ENCODE measurements at regions not wholly inside any gene's neighbourhood (a gene's known extent, or its start where the extent isn't known, plus 50 kb on each side); places are given as distances from the start of the nearest gene placed in this dataset.
"Not testable (repeated sequence)": the region's sequence is repeated elsewhere in the genome, so short reads cannot be mapped to it uniquely, and the experiment has no call there.

DNA sequence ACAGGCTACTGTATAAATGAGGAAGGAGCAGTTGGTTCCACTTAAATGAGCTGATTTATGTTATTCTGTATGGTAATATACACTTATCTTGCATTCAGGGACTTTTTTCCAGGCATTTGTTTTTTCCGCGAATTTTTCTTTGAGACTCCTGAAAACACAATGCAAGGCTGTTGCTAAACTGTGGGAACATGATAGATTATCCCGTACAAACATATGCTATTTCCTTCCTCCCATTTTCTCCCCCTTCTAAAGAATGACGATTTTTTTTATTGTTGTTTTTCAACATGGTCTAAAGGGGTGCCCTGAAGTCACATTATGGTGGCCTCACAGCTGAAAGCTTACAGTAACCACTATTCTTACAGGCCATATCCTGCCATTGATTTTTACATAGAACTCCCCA is 523.9 kb upstream of the NRP1 start:
- DNase-seq: no peak

DNA sequence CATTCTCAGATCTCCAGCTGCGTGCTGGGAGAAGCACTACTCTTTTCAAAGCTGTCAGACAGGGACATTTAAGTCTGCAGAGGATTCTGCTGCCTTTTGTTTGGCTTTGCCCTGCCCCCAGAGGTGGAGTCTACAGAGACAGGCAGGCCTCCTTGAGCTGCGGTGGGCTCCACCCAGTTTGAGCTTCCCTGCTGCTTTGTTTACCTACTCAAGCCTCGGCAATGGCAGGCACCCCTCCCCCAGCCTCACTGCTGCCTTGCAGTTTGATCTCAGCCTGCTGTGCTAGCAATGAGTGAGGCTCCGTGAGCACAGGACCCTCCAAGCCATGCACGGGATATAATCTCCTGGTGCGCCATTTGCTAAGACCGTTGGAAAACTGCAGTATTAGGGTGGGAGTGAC is 518.8 kb upstream of the NRP1 start:
- DNase-seq: not testable (repeated sequence)

DNA sequence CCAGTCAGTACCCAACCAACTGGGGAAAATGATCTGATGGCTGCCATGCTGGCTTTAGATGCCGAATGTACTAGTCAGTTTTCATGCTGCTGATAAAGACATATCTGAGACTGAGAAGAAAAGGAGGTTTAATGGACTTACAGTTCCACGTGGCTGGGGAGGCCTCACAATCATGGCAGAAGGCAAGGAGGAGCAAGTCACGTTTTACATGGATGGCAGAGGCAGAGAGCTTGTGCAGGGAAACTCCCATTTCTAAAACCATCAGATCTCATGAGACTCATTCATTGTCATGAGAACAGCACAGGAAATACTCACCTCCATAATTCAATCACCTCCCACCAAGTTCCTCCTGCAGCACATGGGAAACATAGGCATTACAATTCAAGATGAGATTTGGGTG is 508.9 kb upstream of the NRP1 start:
- DNase-seq: no peak

DNA sequence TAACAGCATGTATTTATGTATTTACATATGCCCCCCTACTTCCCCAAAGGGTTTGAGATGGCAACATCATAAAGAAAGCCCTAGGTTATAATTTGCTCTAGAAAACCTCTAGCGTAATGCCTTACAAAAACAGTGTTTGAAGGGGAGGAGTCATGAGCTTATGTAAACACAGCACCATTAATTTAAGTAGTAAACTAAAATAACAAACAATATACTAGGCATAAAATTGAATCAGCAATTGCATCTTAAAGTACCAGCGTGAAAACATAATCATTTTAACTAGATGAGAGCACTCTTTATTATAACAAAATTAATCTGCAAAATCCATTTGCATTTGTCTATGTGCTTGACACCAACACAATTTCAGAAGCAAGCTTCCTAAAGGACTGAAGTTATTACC is 507.2 kb upstream of the NRP1 start:
- DNase-seq: no peak

DNA sequence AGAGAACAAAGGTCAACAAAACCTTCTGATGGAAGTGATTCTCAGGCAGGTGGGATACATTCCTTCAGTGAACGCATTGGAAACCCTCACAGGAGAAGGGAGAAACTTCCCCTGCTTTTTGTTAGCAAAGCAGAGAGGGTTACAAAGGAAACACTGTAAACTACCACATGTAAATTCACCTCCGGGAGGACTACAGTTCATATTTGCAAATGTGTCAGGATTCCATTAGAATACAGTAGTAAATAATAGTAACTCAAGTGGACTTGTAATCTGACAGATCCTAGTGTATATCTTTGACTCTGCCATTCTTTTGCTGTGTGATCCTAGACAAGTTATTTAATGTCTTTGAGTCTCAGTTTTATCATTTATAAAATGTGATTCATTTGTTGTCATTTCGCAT is 504.3 kb upstream of the NRP1 start:
- no peak for DNase-seq

DNA sequence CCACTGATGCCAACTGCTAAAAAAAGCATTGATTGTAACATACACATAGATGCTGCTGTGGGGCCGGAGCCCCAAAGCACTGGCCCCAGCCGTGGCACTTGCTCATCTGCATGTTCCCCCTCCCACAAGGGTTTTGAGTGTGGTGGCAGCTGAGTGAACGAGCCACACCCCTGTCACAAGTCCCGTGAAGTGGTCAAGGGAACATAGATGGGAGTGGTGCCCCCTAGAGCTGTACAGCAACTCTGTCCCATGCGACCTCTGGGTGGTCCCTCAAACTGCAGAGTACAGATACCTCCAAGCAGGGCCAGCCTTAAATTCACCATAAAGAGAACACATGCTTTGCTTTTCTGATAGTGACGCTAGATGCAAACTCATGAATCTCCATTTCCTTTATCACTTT is 503.3 kb upstream of the NRP1 start:
- DNase-seq: no peak

DNA sequence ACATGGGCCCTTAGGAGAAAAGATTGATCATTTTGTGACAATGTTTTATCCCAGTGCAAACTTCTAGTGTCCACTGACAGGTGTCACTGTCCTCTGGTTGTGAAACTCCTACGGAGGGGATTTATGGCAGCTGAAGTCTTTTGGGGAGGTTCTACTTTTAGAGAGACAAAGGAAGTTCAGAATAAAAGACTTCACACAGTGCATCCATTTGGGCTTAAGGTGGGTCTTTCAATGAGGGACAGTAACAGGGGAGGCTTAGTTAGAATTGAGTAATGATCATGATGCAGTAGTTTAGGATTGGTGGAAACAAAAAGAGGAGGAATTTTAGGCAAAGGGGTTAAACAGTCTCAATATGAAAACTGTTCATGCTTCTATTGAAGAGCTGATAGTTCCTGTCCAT is 501.1 kb upstream of the NRP1 start:
- DNase-seq: no peak

DNA sequence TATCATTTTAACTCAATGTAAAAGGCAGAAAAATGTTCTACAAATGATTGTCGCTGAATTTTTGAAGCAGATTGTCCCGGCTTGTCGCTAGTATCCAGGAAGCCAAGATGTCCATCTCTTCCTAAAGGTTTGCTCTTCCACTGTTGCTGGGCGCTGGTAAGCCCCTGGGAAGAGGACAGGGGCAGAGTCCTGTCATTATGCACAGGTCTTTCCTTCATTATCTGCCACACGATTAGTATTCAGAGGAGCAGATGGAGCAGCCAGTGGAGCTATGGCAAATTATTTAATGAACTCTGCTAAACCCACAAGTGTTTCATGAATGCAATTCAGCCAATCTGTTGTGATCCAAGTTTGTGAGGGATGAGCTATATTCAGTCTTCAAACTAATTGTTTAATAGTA is 499.1 kb upstream of the NRP1 start:
- no peak for DNase-seq

DNA sequence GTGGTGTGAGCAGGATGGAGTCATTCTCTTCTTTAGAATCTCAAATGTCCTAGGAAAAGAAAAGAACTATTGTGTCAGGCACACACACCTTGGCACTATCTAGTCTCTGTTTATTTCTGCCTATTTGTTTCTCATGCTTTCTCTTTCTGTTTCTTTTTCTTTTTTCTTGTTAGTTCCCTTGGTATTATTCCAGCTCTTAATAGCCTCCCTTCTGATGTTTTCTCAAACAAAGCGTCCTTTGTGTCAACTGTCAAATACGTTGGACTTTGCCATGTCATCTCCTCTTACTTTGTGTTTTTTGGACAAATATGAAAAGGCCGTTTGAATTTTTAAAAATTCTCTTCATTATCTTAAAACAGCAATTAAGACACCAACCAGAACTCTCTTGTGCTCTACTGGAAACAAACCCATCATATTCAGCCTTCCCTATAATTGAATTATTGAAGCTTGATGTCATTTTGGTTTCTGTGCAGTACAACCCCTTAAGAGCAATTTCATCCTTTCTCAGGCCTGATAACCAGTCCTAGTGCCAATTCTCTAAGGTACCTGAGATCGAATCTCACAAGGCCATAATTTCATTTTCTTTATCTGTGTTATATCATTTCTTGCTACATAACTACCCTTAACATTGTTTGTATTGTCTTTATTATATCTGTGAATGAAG is 497.8 kb upstream of the NRP1 start:
- DNase-seq: no peak

DNA sequence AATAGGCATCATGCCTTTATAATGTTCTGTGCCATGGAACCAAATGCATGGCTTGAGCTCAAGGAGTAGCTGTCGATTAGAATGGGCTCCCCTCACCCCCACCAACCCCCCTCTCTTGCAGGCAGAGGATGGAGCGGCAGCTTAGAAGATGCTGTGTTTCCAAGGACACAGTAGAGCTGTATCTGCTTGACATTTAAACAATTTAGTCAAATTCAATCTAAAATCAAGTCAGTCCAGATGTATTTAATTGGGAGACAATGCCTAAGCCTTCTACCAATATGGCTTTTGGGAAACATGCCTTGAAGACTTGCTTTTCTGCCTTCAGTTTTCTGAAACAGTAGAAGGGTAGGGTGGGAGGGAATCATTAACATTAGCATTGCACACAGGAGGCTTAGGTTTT is 497.1 kb upstream of the NRP1 start:
- DNase-seq: no peak

DNA sequence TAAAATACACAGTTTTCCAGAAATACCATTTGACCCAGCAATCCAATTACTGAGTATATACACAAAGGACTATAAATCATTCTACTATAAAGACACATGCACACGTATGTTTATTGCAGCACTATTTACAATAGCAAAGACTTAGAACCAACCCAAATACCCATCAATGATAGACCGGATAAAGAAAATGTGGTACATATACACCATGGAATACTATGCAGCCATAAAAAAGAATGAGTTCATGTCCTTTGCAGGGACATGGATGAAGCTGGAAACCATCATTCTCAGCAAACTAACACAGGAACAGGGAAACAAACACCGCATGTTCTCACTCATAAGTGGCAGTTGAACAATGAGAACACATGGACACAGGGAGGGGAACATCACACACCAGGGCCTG is 495.4 kb upstream of the NRP1 start:
- not testable (repeated sequence) for DNase-seq

DNA sequence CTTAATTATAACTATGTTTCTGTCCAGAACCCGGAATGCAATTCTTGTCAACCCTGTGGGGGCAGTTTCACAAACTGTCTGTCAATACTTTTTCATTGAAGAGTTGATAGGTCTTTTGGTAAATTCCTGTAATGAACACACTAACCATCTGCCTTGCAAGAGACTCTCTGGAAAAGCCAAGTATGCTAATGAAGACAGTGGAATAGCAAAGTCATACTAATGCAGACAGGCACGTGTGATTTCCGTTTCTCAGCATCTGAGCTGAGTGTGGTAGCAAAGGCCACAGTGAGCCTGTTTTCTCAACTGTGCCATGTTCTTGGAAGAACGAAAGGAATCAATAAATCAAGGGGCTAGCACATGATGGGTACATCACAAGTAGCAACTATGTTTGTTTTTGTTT is 494.1 kb upstream of the NRP1 start:
- DNase-seq: no peak

DNA sequence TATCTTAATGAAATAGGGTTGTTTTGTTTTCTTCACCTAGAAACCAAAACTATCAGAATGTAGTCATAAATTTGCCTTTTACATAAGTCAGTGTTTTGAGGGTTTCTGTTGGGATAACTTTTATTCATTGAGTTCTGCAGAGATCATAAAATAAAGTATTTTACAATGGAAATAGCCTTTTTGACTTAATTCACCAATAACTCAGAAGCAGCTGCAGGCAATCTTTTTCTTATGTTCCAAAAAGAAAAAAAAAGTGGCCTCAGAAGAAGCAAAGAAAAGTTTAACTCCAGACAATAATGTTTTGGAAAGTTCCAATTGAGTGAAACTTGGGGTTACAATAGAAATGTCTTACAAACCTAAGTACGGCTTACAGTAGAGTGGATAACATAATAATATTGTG is 491.7 kb upstream of the NRP1 start:
- no peak for DNase-seq

DNA sequence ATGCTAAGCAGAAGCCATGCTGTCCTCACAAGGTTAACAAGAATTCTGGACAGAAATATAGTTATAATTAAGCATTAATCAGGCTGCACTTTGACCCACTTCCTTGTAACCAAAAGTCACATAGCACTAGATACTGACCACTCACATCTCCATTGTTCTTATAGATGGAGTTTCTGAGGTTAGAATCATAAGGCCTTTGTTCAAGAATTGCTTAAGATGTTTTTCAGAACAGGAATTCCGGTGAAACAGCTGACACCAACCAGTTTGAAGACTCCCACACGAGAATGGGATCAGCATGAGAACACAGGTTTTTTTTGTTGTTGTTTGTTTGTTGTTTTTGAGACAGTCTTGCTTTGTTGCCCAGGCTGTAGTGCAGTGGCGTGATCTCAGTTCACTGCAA is 488.3 kb upstream of the NRP1 start:
- DNase-seq: no peak

DNA sequence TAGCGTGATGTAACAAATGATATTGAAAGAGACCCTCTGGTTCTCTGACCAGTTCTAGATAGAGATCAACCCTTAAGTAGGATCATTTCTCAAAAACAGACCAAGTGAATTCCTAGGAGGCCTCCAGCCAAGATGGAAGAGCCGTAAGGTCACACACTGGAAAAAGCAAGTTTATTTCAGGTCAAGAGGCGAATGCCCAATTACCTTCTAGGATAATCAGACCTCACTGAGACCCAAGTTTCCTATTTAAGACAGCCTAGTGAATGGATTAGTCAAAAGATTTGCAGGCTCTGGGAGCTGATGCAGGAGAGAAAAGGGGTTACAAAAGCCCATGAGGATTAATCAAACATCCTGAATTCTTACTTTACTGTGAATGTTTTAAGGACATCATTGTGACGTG is 486.1 kb upstream of the NRP1 start:
- DNase-seq: no peak

DNA sequence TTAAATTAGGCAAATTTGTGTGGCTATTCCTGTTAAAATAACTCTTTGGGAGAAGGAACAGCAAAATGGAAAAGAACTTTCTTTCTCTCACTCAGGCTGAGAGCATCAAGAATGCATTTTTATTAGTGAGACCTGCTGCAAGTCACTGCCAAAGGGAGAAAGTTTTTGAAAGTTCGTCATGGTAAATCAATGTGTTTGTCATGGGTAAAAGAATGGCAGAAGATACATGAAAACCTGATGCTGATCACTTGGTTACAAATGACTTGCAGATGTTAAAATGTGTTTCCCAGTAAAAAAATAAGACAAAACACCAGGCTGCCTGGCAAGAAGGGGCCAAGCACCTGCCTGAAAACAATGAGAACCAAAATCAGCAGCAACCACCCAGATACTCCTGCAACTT is 484.7 kb upstream of the NRP1 start:
- DNase-seq: no peak

DNA sequence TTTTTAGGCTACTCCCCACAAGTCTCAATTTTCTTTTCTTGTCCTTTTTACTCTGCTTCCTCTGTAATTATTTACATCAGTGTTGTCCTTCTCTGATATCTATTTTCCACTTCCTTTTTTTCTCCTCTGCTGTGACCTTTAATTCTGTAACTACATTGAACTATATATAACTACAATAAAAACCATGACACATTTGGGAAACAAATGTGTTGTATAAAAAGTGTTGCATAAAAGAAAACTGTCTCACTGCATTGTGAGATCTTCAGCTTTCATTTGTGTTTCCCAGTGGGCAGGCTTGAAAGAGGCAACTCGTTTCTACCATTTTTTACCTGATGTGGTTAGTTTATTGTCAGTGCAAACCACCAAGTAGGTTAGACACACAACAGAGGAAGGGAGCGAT is 483.9 kb upstream of the NRP1 start:
- no peak for DNase-seq

DNA sequence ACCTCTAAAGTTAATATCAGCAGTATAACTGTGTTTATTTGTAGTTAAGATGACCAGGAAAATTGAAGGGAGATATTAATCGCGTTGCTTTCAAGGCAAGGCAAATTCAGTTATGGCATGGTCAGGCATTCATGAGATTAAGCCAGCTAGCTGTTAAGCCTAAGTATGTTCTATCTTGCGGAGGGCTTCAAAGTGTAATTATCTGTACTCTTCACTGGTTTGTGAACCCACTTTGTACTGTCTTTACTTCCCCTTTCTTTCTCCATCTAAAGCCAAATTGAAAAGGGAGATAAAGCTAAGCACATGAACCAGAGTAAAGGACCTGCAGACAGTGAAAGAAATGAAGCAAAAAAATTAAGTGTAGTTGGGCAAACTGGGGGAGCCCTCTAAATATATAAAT is 483.1 kb upstream of the NRP1 start:
- DNase-seq: no peak

DNA sequence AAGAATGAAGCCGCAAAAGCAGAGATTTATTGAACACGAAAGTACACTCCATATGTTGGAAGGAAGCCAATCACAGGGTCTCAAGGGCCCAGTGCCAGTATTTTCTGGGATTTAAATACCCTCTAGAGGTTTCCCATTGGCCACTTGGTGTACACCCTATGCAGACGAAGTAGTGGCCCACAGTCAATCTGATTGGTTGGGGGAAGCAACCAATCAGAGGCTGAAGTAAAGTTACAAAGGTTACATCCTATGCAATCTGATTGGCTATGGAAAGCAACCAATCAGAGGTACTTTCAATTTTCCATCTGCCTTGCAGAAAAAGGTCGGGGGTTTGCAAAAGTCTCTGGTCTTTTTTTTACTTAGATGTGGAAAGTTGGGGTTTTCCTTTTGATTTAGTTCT is 481.3 kb upstream of the NRP1 start:
- no peak for DNase-seq

DNA sequence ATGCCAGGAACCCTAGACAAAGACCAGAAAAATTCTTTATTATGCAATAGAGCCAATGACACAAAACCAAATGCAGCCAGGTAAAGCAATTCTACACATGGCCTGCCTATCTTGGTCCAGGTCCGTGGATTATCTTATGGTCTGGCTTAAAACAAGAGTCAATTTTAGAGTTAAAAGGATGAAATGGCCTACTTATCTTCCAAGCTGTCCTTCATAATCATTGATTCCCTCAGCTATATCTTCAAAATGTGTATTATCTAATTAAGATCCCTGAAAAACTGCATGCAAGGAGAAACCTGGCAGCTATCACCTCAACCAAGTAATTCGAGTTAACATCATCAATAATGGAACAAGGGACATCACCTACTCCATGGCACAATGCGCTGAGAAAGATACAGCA is 479.4 kb upstream of the NRP1 start:
- no peak for DNase-seq

DNA sequence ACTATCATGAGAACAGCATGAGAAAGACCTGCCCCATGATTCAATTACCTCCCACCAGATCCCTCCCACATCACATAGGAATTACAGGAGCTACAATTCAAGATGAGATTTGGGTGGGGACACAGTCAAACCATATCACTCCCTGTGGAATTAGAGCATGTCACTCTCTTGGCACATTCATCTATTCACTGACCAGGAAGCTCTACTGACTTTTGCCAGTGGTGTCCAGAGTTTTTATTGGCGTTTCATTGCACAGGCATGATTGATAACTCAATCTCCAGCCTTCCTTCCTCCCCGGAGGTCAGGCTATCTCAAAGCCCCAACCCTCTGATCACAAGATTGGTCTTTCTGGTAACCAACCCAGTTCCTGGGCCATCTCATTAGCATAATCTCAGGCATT is 478.9 kb upstream of the NRP1 start:
- DNase-seq: no peak

DNA sequence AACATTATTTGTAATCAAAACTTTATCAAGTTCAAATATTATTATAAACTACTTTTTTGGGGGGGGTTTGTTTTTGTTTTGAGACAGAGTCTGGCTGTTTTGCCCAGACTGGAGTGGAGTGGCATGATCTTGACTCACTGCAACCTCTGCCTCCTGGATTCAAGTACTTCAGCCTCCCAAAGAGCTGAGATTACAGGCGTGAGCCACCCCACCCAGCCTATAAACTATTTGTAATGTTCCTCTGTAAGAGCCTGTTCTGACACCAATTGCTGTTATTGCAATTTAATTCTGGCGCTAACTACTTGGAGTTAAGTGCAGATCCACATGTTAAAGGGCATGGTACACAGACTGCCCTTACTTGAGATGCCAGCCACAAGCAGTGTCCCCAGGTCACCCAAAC is 478.1 kb upstream of the NRP1 start:
- DNase-seq: no peak

DNA sequence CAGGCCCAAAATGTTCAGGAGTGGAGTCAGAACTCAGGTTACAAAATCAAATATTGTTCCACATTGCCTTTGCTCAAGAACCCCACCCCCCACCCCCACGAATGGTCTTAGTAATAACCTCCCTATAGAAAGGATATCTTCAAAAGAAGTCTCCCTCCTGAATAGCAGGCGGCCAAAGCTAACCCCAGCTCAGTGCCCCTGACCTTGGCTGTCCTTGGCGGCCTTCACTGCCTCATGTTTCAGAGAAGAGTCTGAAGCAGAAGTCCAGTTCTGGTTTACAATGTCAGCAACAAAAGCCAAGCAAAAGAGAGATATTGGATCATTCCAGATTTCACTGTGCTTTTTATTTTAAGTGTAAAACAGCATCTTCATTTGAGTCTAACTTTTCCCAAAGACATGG is 476.5 kb upstream of the NRP1 start:
- DNase-seq: no peak

DNA sequence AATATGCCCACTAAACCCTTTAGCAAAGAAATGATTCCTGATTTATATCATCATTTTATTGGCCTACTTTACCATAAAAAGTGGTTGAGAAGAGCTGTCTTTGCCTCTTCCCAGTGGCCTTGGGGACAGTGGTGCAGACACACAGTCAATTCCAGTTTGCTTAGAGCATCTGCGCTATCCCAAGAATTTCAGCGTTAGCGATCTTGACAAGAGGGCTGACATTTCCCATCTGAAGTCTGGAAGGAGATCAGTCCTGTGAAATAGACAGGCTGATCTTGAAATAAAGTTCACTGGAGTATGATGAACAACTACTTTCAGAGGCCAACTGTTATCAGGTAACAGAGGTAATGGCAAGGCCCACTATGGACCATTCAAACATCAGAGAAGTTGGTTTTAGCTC is 475.3 kb upstream of the NRP1 start:
- no peak for DNase-seq

DNA sequence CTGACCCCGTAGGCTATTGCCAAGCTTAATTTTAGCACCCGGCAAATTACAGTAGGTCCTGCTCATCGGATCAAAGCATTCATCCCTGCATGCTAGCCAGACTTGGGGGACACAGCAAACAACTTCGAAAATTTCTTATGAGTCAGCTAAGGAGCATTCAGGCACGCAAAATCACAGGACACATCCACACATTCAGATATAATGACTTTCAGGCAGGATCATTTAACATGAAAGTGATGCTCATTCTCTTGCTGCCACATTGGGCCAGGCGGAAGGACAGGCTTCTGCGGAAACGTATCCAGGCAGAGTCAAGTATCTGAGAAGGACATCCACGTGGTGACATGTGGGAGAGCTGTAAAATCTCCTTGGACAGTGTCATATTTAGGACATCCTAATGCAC is 474.0 kb upstream of the NRP1 start:
- DNase-seq: no peak

Measured in activated CD4-positive, alpha-beta T cell treated with anti-CD3 and anti-CD28 coated beads, Interleukin-10, Interleukin-2, amounts not matched to agents 100 ng/mL and 50 ng/mL, durations not matched to agents 16 hours and 8 hours (primary cell).